ENCODE measurements at regions not wholly inside any gene's neighbourhood (a gene's known extent, or its start where the extent isn't known, plus 50 kb on each side); places are given as distances from the start of the nearest gene placed in this dataset.

GRCh38 chr6:156557251-156557910, 219.8 kb upstream of the ARID1B start:
- DNase-seq (peak in 1 of 2 donors; percentile 40), ATAC-seq (ENCODE audit: low FRiP score in 2 of 2) (peak; percentile 57 to 62)
- H3K9me3 ChIP-seq, result peaks cover 0 to 5% (median 0%) of the 10 kb centered on the region in 4 donors
- WGBS, 2 donors, result 43 to 47% methylated on average over 9 to 11 of the region's 11 CpGs
- H3K4me1 ChIP-seq, result no peaks in the 10 kb centered on the region
- H3K27ac ChIP-seq, result peak overlapping the region in 2 of 4 donors; percentile 24 to 27
- H3K36me3 ChIP-seq, result no peaks in the 10 kb centered on the region
- TF ChIP-seq CTCF (IDR thresholded peaks at IDR 0.05) (no peak), EP300 (IDR thresholded peaks at IDR 0.05) (no peak), POLR2A (IDR thresholded peaks at IDR 0.05) (no peak), POLR2AphosphoS5 (IDR thresholded peaks at IDR 0.05) (no peak)
- H3K4me3 ChIP-seq, result no peak overlapping the region
- H3K27me3 ChIP-seq, result no peaks in the 10 kb centered on the region

- peak in 1 of 2 donors; percentile 31 for ATAC-seq (ENCODE audit: low FRiP score in 2 of 2)
- H3K27ac ChIP-seq, result peak overlapping the region in 2 of 4 donors; percentile 24 to 27
- TF ChIP-seq EP300 (IDR thresholded peaks at IDR 0.05), result no peak
- TF ChIP-seq POLR2AphosphoS5 (IDR thresholded peaks at IDR 0.05), result no peak
- no peak for TF ChIP-seq POLR2A (IDR thresholded peaks at IDR 0.05)
- TF ChIP-seq CTCF (IDR thresholded peaks at IDR 0.05), result no peak
Measured at GRCh38 chr6:156556811-156557210, 220.4 kb upstream of the ARID1B start.

GRCh38 chr6:156555116-156555515, 222.1 kb upstream of the ARID1B start:
- Histone ChIP-seq H3K4me1 (no peaks in the 10 kb centered on the region), H3K27me3 (no peaks in the 10 kb centered on the region), H3K4me3 (no peak overlapping the region), H3K27ac (no peak overlapping the region), H3K9me3 (peaks cover 0 to 1% (median 0%) of the 10 kb centered on the region in 4 donors), H3K36me3 (no peaks in the 10 kb centered on the region)
- no peak for TF ChIP-seq CTCF (IDR thresholded peaks at IDR 0.05)
- TF ChIP-seq POLR2A (IDR thresholded peaks at IDR 0.05), result no peak
- TF ChIP-seq POLR2AphosphoS5 (IDR thresholded peaks at IDR 0.05), result no peak
- no peak for TF ChIP-seq EP300 (IDR thresholded peaks at IDR 0.05)
- DNase-seq, result no peak
- ATAC-seq (ENCODE audit: low FRiP score in 2 of 2), result no peak
- 86 to 88% methylated on average over 1 to 2 of the region's 2 CpGs for WGBS, 2 donors

More at GRCh38 chr6:156556811-156557210, 220.4 kb upstream of the ARID1B start:
- no peaks in the 10 kb centered on the region for H3K36me3 ChIP-seq
- H3K27me3 ChIP-seq, result no peaks in the 10 kb centered on the region
- no peaks in the 10 kb centered on the region for H3K4me1 ChIP-seq
- 74 to 75% methylated on average over 5 of the region's 5 CpGs for WGBS, 2 donors
- H3K4me3 ChIP-seq, result no peak overlapping the region
- peaks cover 0 to 5% (median 0%) of the 10 kb centered on the region in 4 donors for H3K9me3 ChIP-seq
- DNase-seq, result no peak

GRCh38 chr6:156554160-156554559, 223.0 kb upstream of the ARID1B start:
- H3K4me1 ChIP-seq, result no peaks in the 10 kb centered on the region
- H3K4me3 ChIP-seq, result no peak overlapping the region
- TF ChIP-seq POLR2AphosphoS5 (IDR thresholded peaks at IDR 0.05) (no peak), EP300 (IDR thresholded peaks at IDR 0.05) (no peak), CTCF (IDR thresholded peaks at IDR 0.05) (no peak), POLR2A (IDR thresholded peaks at IDR 0.05) (no peak)
- no peaks in the 10 kb centered on the region for H3K36me3 ChIP-seq
- H3K27me3 ChIP-seq, result no peaks in the 10 kb centered on the region
- WGBS, 2 donors, result 71 to 72% methylated on average over 5 of the region's 5 CpGs
- H3K27ac ChIP-seq, result no peak overlapping the region
- no peak for DNase-seq
- H3K9me3 ChIP-seq, result no peaks in the 10 kb centered on the region
- ATAC-seq (ENCODE audit: low FRiP score in 2 of 2), result no peak

- Histone ChIP-seq H3K27me3 (no peaks in the 10 kb centered on the region), H3K27ac (no peak overlapping the region), H3K36me3 (no peaks in the 10 kb centered on the region), H3K9me3 (no peaks in the 10 kb centered on the region), H3K4me3 (no peak overlapping the region), H3K4me1 (no peaks in the 10 kb centered on the region)
- WGBS, 2 donors, result 84 to 86% methylated on average over 9 of the region's 9 CpGs
- DNase-seq, result no peak
- no peak for TF ChIP-seq CTCF (IDR thresholded peaks at IDR 0.05)
- TF ChIP-seq POLR2A (IDR thresholded peaks at IDR 0.05), result no peak
- TF ChIP-seq EP300 (IDR thresholded peaks at IDR 0.05), result no peak
- no peak for ATAC-seq (ENCODE audit: low FRiP score in 2 of 2)
Measured at GRCh38 chr6:156552849-156553248, 224.3 kb upstream of the ARID1B start.

Data from upper lobe of left lung (tissue), 6 donors.